OCI-LY7 (cell line): ENCODE measurements at regions not wholly inside any gene's neighbourhood (a gene's known extent, or its start where the extent isn't known, plus 50 kb on each side); places are given as distances from the start of the nearest gene placed in this dataset.

Source experiments
- EZH2phosphoT487 ChIP-seq: fragments of 200-600 bp; sonication (generic); IDR thresholded peaks from 2 replicates; pipeline ENCODE4 v1.6.1; 2018; ENCODE audit warnings: low read depth, borderline replicate concordance, mild to moderate bottlenecking, mixed run types, antibody characterized with exemption, low read length, moderate library complexity, mixed read lengths
- TF ChIP-seq, protein P1 (sequence below): fragments of 200-600 bp; sonication (generic); conservative IDR thresholded peaks from 2 replicates; pipeline ENCODE4 v1.5.1; 2014; ENCODE audit warnings: mild to moderate bottlenecking, antibody characterized with exemption, low read length, moderate library complexity, mixed read lengths

DNA sequence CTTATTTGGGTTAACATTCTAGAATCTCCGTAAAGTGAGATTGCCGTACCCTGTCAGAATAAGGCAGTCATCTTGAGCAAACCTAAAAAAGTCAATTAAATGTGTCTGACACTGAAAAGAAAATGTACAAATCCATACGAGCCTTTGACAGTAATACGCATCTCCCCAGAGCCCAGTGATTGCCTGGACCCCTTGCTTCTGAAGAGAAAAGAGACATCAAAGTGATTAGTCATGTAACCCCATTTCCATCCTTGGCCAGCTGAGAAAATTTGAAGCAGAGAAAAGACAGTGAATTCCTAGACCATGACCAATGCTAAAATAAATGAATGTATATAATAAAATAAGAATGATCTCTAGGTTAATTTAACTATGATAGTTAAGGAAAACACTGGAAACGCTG, 1499.4 kb downstream of the SUCLG1 start:
- TF ChIP-seq, protein P1, sequence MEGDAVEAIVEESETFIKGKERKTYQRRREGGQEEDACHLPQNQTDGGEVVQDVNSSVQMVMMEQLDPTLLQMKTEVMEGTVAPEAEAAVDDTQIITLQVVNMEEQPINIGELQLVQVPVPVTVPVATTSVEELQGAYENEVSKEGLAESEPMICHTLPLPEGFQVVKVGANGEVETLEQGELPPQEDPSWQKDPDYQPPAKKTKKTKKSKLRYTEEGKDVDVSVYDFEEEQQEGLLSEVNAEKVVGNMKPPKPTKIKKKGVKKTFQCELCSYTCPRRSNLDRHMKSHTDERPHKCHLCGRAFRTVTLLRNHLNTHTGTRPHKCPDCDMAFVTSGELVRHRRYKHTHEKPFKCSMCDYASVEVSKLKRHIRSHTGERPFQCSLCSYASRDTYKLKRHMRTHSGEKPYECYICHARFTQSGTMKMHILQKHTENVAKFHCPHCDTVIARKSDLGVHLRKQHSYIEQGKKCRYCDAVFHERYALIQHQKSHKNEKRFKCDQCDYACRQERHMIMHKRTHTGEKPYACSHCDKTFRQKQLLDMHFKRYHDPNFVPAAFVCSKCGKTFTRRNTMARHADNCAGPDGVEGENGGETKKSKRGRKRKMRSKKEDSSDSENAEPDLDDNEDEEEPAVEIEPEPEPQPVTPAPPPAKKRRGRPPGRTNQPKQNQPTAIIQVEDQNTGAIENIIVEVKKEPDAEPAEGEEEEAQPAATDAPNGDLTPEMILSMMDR: no peak
- TF ChIP-seq EZH2phosphoT487: no peak
